Esophagus squamous epithelium (tissue), 4 donors: ENCODE measurements at regions not wholly inside any gene's neighbourhood (a gene's known extent, or its start where the extent isn't known, plus 50 kb on each side); places are given as distances from the start of the nearest gene placed in this dataset.

ENCODE experiments used
- POLR2A ChIP-seq, 4 donors: fragments of 450-650 bp; IDR thresholded peaks; one replicate each; pipeline ENCODE4 v1.6.1; 2017; ENCODE audit warnings: antibody characterized with exemption in 4 of 4, mild to moderate bottlenecking in 4 of 4, moderate library complexity in 3 of 4
- TF ChIP-seq, protein P1 (sequence below), 6 experiments: fragments of 450-650 bp in 4 of 6; fragments of 200-600 bp in 2 of 6; sonication (generic) in 2 of 6; IDR thresholded peaks; one replicate each; pipeline ENCODE4 v1.5.1; 2016 to 2019; ENCODE audit warnings: antibody characterized with exemption in 6 of 6, mild to moderate bottlenecking in 4 of 6, moderate library complexity in 4 of 6

DNA sequence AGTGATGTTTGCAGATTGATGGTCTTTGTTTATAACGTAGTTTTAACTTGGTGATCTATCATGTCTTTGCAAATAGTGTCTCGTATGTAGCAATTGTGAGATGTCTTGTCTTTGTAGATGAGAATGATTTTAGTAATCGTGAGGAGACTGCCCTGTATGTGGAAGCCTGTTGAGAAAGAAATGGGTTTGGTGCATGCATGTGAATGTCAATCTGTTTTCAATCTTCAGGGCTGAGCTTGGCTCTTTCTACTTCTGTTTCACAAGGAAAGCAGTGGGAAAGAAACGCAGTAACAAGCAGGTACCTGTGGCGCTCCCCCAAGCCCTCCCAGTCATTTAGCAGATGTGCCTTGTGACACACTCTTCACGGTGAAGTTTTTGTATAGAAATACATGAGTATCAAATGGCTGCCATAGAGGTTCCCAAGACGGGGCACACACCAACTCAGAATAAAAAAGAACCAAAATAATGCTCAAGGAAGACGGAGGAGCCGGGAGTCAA lies 342.8 kb upstream of the DDHD1 start:
- TF ChIP-seq, protein P1, sequence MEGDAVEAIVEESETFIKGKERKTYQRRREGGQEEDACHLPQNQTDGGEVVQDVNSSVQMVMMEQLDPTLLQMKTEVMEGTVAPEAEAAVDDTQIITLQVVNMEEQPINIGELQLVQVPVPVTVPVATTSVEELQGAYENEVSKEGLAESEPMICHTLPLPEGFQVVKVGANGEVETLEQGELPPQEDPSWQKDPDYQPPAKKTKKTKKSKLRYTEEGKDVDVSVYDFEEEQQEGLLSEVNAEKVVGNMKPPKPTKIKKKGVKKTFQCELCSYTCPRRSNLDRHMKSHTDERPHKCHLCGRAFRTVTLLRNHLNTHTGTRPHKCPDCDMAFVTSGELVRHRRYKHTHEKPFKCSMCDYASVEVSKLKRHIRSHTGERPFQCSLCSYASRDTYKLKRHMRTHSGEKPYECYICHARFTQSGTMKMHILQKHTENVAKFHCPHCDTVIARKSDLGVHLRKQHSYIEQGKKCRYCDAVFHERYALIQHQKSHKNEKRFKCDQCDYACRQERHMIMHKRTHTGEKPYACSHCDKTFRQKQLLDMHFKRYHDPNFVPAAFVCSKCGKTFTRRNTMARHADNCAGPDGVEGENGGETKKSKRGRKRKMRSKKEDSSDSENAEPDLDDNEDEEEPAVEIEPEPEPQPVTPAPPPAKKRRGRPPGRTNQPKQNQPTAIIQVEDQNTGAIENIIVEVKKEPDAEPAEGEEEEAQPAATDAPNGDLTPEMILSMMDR (IDR thresholded peaks at IDR 0.05): no peak
- no peak for TF ChIP-seq POLR2A (IDR thresholded peaks at IDR 0.05)
